NCI-H1105 (cell line): ENCODE measurements at regions not wholly inside any gene's neighbourhood (a gene's known extent, or its start where the extent isn't known, plus 50 kb on each side); places are given as distances from the start of the nearest gene placed in this dataset.

Experiments used
- DNase-seq: peaks from one replicate; lab custom pipeline; 2025; lab: John Stamatoyannopoulos, UW

- DNase-seq = no peak
Observed at GRCh38 chr21:43348170-43348766, 78.7 kb downstream of the SIK1 start.

- no peak for DNase-seq
Observed at GRCh38 chr21:43347461-43348169, 79.3 kb downstream of the SIK1 start.

- no peak for DNase-seq
Observed at GRCh38 chr21:43346551-43346950, 80.4 kb downstream of the SIK1 start.

GRCh38 chr21:43345746-43346409 is 81.1 kb downstream of the SIK1 start:
- no peak for DNase-seq

- DNase-seq = no peak
Observed at GRCh38 chr21:43345046-43345745, 81.7 kb downstream of the SIK1 start.

- peak; percentile 58 for DNase-seq
Observed at GRCh38 chr21:43343992-43344886, 82.7 kb downstream of the SIK1 start.

- no peak for DNase-seq
Observed at GRCh38 chr21:43343095-43343991, 83.6 kb downstream of the SIK1 start.

GRCh38 chr21:43342301-43342881 is 84.5 kb downstream of the SIK1 start:
- no peak for DNase-seq

- DNase-seq = no peak
Observed at GRCh38 chr21:43341378-43342161, 85.4 kb downstream of the SIK1 start.

- no peak for DNase-seq
Observed at GRCh38 chr21:43340491-43341377, 86.2 kb downstream of the SIK1 start.

GRCh38 chr21:43339668-43340067 is 87.3 kb downstream of the SIK1 start:
- DNase-seq = no peak

- DNase-seq = no peak
Observed at GRCh38 chr21:43338951-43339350, 88.0 kb downstream of the SIK1 start.

GRCh38 chr21:43337901-43338655 is 88.9 kb downstream of the SIK1 start:
- DNase-seq = no peak

- DNase-seq = no peak
Observed at GRCh38 chr21:43335119-43335518, 91.8 kb downstream of the SIK1 start.

- DNase-seq = no peak
Observed at GRCh38 chr21:43334214-43334958, 92.5 kb downstream of the SIK1 start.

- no peak for DNase-seq
Observed at GRCh38 chr21:43333298-43334062, 93.5 kb downstream of the SIK1 start.
